ENCODE measurements at regions not wholly inside any gene's neighbourhood (a gene's known extent, or its start where the extent isn't known, plus 50 kb on each side); places are given as distances from the start of the nearest gene placed in this dataset.

- TF ChIP-seq EP300 (IDR thresholded peaks at IDR 0.05), result no peak
- TF ChIP-seq POLR2AphosphoS5 (IDR thresholded peaks at IDR 0.05), result no peak
These were observed 147.9 kb downstream of the RPS24 start for GRCh38 chr10:78181381-78182055.

All from suprapubic skin (tissue), 4 donors.